ENCODE measurements at regions not wholly inside any gene's neighbourhood (a gene's known extent, or its start where the extent isn't known, plus 50 kb on each side); places are given as distances from the start of the nearest gene placed in this dataset.

- H3K9ac ChIP-seq (ENCODE audit: low read length) = no peak overlapping the region
- no peak for FAIRE-seq
- DNase-seq (ENCODE audit: low read depth) = no peak
- no peaks in the 10 kb centered on the region for H3K36me3 Mint-ChIP-seq (ENCODE audit: low read depth, unreplicated experiment)
- H3K27me3 Mint-ChIP-seq (ENCODE audit: low read depth, unreplicated experiment) = no peaks in the 10 kb centered on the region
- H3K27ac Mint-ChIP-seq (ENCODE audit: unreplicated experiment) = no peak overlapping the region
- H3K4me1 Mint-ChIP-seq (ENCODE audit: low read depth, unreplicated experiment) = peaks cover 4% of the 10 kb centered on the region
- H3K36me3 ChIP-seq (ENCODE audit: insufficient read depth, low read length) = no peaks in the 10 kb centered on the region
- peaks cover 3% of the 10 kb centered on the region for H3K9me3 ChIP-seq (ENCODE audit: insufficient read depth, low read depth, low read length)
- H3K79me2 ChIP-seq (ENCODE audit: insufficient read depth, low read length) = no peaks in the 10 kb centered on the region
- H3K4me2 ChIP-seq (ENCODE audit: low read length) = no peak overlapping the region
- H3K9me3 Mint-ChIP-seq (ENCODE audit: unreplicated experiment) = no peaks in the 10 kb centered on the region
- H4K20me1 ChIP-seq (ENCODE audit: insufficient read depth, low read length) = no peaks in the 10 kb centered on the region
- no peak overlapping the region for H3K27ac ChIP-seq (ENCODE audit: low read depth, low read length)
- no peaks in the 10 kb centered on the region for H3K4me1 ChIP-seq (ENCODE audit: insufficient read depth, low read length)
- no peak for TF ChIP-seq CTCF (IDR thresholded peaks at IDR 0.05; ENCODE audit: insufficient read depth, low read depth, low read length)
- no peak for TF ChIP-seq EZH2 (IDR thresholded peaks at IDR 0.05; ENCODE audit: insufficient read depth, low read length)
- H3K27me3 ChIP-seq (ENCODE audit: insufficient read depth, low read length) = no peaks in the 10 kb centered on the region
- no peak overlapping the region for H2AFZ ChIP-seq (ENCODE audit: low read depth, low read length)
- H3K4me3 ChIP-seq (ENCODE audit: insufficient read depth, low read depth, low read length) = no peak overlapping the region
- H3K4me3 Mint-ChIP-seq (ENCODE audit: unreplicated experiment) = no peak overlapping the region
Measured at GRCh38 chr4:160716551-160716950, 1447.2 kb downstream of the FSTL5 start.

DNA sequence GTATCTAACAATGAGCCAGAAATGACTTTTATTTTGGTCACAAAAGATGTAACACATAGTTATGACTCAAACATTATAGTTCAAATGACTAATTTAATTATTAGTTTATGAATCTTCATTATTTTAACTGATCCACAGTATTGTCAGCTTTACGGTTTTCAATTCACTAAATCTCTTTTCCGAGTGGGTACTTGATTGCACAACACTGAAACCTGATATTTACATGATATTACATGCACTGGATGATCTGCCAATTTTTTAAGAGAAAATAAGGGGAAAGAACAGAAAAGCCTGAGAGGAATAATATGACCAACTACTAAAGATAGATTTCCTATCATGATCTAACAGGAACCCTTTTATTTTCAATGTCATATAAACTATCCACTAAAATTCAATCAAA is 1446.0 kb downstream of the FSTL5 start:
- Mint-ChIP-seq H3K9me3 (ENCODE audit: unreplicated experiment) (no peaks in the 10 kb centered on the region), H3K4me1 (ENCODE audit: low read depth, unreplicated experiment) (peaks cover 4% of the 10 kb centered on the region), H3K36me3 (ENCODE audit: low read depth, unreplicated experiment) (no peaks in the 10 kb centered on the region), H3K4me3 (ENCODE audit: unreplicated experiment) (no peak overlapping the region), H3K27ac (ENCODE audit: unreplicated experiment) (no peak overlapping the region), H3K27me3 (ENCODE audit: low read depth, unreplicated experiment) (no peaks in the 10 kb centered on the region)
- TF ChIP-seq CTCF (IDR thresholded peaks at IDR 0.05; ENCODE audit: insufficient read depth, low read depth, low read length) (no peak), EZH2 (IDR thresholded peaks at IDR 0.05; ENCODE audit: insufficient read depth, low read length) (no peak)
- H2AFZ ChIP-seq (ENCODE audit: low read depth, low read length) = no peak overlapping the region
- no peaks in the 10 kb centered on the region for H3K4me1 ChIP-seq (ENCODE audit: insufficient read depth, low read length)
- H3K4me2 ChIP-seq (ENCODE audit: low read length) = no peak overlapping the region
- DNase-seq (ENCODE audit: low read depth) (no peak), FAIRE-seq (no peak)
- no peak overlapping the region for H3K4me3 ChIP-seq (ENCODE audit: insufficient read depth, low read depth, low read length)
- no peak overlapping the region for H3K27ac ChIP-seq (ENCODE audit: low read depth, low read length)
- H3K36me3 ChIP-seq (ENCODE audit: insufficient read depth, low read length) = no peaks in the 10 kb centered on the region
- no peaks in the 10 kb centered on the region for H3K79me2 ChIP-seq (ENCODE audit: insufficient read depth, low read length)
- H3K27me3 ChIP-seq (ENCODE audit: insufficient read depth, low read length) = no peaks in the 10 kb centered on the region
- H3K9ac ChIP-seq (ENCODE audit: low read length) = no peak overlapping the region
- H3K9me3 ChIP-seq (ENCODE audit: insufficient read depth, low read depth, low read length) = peaks cover 3% of the 10 kb centered on the region
- no peaks in the 10 kb centered on the region for H4K20me1 ChIP-seq (ENCODE audit: insufficient read depth, low read length)

- no peaks in the 10 kb centered on the region for H3K4me1 Mint-ChIP-seq (ENCODE audit: low read depth, unreplicated experiment)
- FAIRE-seq (no peak), DNase-seq (ENCODE audit: low read depth) (no peak)
- H2AFZ ChIP-seq (ENCODE audit: low read depth, low read length) = no peak overlapping the region
- no peak overlapping the region for H3K4me3 ChIP-seq (ENCODE audit: insufficient read depth, low read depth, low read length)
- no peaks in the 10 kb centered on the region for H3K79me2 ChIP-seq (ENCODE audit: insufficient read depth, low read length)
- TF ChIP-seq CTCF (IDR thresholded peaks at IDR 0.05; ENCODE audit: insufficient read depth, low read depth, low read length) (no peak), EZH2 (IDR thresholded peaks at IDR 0.05; ENCODE audit: insufficient read depth, low read length) (no peak)
- no peaks in the 10 kb centered on the region for H3K9me3 ChIP-seq (ENCODE audit: insufficient read depth, low read depth, low read length)
- no peaks in the 10 kb centered on the region for H3K4me1 ChIP-seq (ENCODE audit: insufficient read depth, low read length)
- no peaks in the 10 kb centered on the region for H3K36me3 ChIP-seq (ENCODE audit: insufficient read depth, low read length)
- H3K27ac ChIP-seq (ENCODE audit: low read depth, low read length) = no peak overlapping the region
- no peaks in the 10 kb centered on the region for H3K36me3 Mint-ChIP-seq (ENCODE audit: low read depth, unreplicated experiment)
- H3K4me2 ChIP-seq (ENCODE audit: low read length) = no peak overlapping the region
- no peak overlapping the region for H3K9ac ChIP-seq (ENCODE audit: low read length)
- H3K27me3 ChIP-seq (ENCODE audit: insufficient read depth, low read length) = no peaks in the 10 kb centered on the region
- no peaks in the 10 kb centered on the region for H3K9me3 Mint-ChIP-seq (ENCODE audit: unreplicated experiment)
- H3K4me3 Mint-ChIP-seq (ENCODE audit: unreplicated experiment) = no peak overlapping the region
- H4K20me1 ChIP-seq (ENCODE audit: insufficient read depth, low read length) = no peaks in the 10 kb centered on the region
- H3K27me3 Mint-ChIP-seq (ENCODE audit: low read depth, unreplicated experiment) = no peaks in the 10 kb centered on the region
- H3K27ac Mint-ChIP-seq (ENCODE audit: unreplicated experiment) = no peak overlapping the region
Measured at GRCh38 chr4:160724063-160724462, 1439.7 kb downstream of the FSTL5 start.
